ENCODE measurements at regions not wholly inside any gene's neighbourhood (a gene's known extent, or its start where the extent isn't known, plus 50 kb on each side); places are given as distances from the start of the nearest gene placed in this dataset.
"Not testable (repeated sequence)": the region's sequence is repeated elsewhere in the genome, so short reads cannot be mapped to it uniquely, and the experiment has no call there.

DNA sequence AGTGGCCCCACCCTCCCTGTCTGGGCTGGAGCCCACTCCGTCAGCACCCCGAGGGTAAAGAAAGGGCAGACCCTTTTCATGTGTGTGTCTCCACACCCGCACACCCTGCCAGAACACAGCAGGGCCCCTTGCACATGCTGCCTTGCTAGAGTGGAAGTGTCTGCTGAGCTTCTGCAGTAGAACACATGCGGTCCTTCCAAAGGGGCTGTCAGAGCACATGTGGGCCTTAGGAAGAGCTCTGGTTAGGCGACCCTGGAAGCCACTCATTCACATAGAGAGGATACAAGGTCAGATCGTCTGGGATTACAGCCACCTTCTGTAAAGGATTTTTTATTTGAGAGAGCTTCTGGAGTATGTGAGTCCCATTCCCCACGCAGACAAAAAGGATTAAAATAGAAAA is 613.2 kb upstream of the RAB6C start:
- DNase-seq, result no peak

DNA sequence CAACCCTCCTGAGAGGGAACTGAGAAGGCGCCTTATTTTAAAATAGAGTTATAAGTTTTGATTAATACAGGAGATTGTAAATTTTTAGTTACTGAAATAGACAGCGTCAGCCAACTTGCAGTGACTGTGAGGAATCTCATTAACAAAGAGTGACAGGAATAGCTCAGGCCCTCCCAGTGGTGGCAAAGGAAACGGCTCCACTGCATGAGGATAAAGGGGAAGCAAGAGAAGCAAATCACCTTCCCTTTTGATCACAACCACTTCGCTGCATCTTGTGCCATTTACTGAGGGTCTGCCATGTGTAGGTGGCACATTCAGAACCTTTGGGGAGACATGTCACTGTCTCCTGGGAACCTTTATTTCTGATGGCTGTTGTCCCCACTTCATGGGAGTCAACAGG is 612.4 kb upstream of the RAB6C start:
- no peak for DNase-seq

DNA sequence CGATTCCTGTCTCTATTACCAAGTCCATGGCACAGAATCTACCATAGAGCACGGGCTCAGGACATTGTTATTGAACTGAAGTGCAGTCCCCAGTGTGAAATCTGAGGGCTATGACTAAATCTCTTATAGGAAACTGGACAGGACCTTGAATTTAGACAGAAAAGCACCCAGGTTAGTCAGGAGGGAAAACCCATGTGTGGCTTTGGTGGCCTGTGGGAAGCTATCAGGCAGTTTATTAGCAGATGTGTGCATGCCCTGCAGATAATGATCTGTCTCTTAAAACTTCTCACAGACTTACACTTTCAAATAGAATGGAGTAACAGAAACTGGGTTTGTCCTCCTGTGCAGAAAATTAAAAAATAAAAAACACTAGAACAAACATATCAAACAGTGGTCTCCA is 610.0 kb upstream of the RAB6C start:
- no peak for DNase-seq

DNA sequence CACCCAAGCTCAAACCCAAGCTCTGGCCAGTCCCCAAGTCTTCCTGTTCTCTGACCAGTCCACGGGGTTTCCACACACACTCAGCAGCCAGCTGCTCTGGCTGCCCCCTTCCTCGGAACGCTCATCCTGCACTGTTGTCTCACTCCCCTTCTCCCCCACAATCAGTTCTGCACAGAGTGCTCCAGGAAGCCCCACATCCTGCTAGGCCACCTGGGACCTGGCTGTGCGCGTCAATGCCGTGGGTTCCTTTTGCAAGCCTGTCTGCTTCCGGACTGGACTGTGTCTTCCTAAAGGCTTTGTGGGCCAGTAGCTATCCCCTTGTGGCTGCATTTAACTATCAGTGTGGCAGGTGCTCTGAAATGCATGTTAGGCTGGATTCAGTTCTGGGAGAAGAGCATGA is 605.0 kb upstream of the RAB6C start:
- no peak for DNase-seq

DNA sequence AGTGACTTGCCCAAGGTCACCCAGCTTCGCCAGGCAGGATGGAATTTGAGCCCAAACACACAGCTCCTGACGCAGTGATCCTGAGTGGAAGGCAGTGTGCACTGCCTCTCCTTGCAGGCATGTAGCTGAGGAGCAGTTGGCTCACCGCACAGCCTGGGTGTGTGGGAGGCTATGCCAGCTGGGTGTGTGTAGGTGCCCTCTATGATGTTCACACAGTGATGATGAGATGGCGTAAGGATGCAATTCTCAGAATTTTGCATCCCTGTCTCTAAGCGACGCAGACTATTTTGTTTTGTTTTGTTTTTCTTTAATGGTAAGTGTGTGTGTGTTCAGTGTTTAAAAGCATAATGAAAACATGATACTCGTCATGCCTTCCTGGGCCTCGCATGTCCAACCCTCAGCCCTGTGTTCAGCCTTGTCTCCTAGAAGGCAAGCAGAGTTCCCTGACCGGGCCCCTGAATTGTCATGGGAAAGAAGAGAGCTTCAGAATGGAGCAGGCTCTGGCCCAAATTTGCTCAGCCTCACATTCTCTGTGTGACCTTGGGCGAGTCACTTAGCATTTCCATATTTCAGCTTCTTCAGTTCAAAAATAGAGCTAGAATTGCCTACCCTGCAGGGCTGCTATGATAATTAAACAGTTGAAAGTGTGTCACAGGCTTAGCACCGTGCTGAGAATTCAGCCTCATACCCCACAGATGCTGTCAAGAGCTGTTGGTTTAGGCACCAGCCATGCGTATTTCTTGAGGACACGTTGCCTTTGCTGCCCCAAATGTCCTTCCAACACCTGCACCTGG is 603.6 kb upstream of the RAB6C start:
- DNase-seq, result no peak

DNA sequence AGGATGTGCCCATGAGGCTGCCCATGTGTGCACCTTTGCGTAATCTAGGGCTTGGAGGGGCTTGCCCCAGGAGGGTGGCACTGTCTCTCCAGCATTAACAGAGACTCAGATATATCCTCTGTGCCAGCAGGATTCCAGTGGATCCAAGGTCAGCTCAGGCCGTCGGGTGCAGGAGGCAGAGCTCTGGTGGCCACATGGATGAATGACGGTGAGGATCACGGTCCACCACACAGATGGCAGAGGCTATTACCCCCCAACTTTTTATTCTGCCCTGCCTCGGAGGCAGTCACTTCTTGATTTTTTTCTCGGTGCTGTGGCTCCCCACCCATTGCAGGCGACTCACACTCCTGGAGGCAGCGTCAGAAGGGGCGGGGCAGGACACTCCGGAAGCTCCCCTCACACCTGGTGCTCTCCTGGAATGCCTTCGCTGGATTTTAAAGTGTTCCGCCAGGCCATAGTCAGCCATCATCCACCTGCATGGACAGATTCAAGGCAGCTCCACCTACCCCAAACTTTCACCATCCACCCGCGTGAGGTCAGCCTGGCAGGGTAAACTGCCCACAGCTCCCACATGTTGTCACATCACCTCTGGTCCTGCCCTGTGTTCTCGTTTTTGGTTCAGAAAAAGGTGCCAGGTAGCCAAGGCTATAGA is 602.9 kb upstream of the RAB6C start:
- no peak for DNase-seq

DNA sequence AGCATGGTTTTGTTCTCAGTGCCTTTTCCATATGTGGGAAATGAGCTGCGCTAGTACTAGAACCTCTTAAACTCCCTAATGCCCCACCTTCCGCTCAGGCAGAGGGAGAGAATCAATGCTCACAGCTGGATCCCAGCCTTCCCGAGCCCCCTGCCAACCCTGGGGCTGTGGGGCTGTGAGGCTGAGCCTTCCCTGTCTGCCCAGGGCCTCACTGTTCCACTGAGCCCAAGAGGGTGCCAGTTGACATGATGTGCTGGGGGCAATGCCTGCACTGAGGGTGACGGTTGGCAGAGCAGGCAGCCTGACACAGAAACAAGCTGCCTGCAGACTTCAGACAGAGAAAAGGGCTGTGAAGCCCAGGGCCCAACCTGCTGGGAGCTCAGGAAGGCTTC is 602.4 kb upstream of the RAB6C start:
- no peak for DNase-seq

DNA sequence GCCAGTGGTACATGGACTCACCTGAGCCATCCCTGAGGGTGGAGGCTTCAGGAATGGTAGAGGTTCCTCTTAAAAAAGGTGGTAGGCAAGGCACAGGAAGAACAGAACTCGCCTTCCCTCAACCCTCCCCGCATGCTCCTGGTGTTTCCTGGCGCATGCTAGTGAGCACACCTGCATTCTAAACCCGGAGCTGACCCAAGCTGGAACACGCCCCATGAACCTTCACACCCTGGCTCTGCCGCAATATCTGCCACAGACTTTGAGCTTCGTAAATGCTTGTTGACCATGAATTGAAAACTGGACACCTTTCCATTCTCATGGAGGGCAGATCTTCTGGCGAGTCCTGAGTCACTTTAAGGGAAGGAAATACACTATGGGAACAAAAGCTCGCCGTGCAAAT is 601.3 kb upstream of the RAB6C start:
- DNase-seq, result no peak

DNA sequence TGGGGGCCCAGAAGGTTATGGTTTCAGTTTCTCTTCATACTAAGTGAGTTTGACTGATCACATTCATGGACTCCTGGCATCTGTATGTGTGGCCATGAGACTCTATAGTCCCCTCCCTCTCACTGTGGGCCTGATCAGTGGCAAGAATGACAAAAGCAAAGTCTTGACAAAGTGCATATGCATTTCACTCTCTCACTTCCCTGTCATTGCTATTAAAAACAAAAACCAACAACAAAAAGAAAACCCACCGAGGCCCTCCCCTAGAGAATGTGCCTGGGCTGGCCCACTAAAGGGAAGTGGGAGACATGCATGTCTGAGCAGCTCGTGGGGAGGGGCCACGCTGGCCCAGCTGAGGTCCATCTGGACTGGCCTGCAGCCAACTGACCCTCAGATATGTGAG is 600.1 kb upstream of the RAB6C start:
- DNase-seq, result no peak

DNA sequence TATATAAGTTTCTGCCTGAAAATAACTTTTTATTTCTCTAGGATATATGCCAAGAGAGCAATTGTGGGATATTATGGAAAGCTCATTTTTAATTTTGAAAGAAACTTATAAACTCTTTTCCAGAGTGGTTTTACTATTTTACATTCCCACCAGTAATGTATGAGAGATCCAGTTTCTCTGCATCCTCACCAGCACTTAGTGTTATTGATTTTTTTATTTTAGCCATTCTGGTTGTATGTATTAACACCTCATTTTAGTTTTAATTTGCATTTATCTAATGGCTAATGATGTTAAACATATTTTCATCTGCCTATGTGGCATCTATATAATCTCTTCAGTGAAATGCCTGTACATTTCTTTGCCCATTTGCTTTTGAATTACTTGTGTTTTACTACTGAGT is 597.7 kb upstream of the RAB6C start:
- DNase-seq, result no peak

DNA sequence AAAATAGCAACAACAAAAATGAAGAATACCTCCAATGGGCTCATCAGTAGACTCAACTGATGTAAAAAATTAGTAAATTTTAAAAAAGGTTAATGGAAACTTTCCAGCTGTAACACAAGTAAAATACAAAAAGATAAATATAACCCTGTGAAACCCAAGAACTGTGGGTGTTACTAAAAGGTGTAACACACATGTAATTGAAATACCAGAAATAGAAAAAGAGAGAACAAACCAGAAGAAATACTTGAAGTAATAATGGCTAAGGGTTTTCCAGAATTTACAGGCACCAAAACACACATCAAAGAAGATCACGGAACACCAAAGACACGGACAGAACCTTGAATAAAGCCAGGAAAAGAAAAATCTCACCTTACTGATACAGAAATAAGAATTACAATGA is 590.6 kb upstream of the RAB6C start:
- no peak for DNase-seq

DNA sequence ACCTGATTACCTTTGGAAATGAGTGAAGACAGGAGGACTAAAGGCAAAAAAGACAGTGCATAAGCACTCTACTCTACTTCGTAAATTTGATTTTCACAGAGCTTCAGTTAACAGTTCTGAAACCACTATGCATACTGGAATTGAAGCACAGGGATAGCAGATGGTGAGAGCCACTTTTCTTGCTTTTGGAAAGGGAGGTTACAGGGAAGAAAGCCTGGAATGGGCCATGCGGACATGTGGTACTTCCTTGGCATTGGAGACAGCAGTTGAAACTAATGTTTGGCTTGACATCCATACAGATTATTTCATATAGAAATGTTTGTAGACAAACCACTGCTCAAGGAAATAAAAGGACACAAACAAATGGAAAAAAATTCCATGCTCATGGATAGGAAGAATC is 585.6 kb upstream of the RAB6C start:
- no peak for DNase-seq

DNA sequence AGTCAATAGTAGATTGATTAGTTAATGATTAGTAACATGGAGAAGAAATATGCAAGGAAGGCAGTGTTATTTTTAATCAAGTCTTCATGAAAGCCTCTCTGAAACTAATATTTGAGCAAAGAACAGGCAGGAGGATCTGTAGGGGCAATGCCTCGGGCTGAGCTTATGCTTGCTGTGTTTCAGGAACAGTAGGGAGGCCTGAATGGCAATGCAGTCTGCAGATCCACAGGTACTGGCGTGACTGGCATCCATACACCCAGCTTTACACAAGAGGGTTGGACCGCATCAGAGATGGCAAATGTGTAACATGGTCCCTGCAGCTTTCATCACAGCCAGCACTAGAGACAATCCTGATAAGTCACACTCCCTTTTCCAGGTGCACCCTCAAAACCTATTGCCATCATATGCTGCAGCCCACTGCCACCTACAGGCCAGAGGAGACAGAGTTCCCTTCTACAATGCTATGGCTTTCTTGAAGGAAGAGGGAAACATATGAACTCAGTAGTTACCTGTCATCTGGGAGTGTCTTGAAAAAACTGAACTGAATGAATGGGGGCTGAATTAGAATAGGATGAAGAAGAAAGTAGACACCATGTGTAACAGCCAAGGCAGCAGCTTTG is 582.4 kb upstream of the RAB6C start:
- no peak for DNase-seq

DNA sequence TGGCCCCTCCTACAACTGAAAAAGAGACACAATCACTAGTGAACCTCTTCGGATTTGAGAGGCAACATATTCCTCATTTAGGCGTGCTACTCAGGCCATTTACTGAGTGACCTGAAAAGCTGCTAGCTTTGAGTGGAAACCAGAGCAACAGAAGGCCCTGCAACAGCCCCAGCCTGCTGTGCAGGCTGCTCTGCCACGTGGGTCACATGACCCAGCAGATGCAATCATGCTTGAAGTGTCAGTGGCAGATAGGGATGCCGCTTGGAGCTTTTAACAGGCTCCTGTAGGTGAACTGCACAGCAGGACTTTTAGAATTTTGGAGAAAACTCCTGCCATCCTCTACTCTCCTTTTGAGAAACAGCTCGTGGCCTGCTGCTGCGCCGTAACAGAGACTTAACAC is 578.6 kb upstream of the RAB6C start:
- DNase-seq, result no peak

DNA sequence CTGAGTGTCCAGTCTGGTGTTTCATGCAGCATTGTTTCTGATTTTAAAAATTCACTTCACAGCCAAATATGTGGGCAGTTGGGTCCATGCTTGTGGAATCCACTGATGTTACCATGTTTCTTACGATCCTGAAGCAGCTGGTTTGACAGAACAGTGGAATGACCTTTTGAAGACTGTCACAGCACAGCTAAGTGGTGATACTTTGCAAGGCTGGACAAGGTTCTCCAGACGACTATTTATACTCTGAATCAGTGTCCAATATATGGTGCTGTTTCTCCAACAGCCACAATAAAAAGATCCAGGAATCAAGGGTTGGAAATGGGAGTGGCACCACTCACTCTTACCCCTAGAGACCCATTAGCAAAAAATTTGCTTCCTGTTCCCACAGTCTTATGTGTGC is 577.4 kb upstream of the RAB6C start:
- DNase-seq, result no peak

DNA sequence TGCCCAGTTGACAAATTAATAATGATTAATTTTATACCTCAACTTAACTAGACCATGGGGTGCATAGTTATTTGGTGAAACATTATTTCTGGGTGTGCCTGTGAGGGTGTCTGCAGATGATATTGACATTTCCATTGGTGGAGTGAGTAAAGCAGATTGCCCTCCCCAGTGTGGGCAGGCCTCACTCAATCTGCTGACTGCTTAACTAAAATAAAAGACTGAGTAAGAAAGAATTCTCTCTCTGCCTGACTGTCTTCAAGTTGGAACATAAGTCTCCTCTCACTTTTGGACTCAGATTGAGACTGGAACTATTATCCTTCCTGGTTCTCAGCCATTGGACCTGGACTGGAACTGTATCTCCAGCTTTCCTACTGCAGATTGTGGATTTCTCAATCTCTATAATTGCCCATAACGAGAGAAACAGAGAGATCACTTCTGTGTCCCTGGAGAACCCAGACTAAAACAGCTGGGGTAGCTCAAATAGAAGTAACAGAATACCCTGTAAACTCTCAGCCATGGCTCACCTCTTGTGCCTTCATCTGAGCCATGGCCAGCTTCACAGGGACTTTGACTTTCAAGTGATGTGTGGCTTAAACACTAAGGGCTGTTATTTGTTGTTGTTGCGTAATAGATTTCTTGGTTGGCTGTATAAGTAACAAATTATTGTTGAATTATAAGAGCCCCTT is 575.3 kb upstream of the RAB6C start:
- no peak for DNase-seq

DNA sequence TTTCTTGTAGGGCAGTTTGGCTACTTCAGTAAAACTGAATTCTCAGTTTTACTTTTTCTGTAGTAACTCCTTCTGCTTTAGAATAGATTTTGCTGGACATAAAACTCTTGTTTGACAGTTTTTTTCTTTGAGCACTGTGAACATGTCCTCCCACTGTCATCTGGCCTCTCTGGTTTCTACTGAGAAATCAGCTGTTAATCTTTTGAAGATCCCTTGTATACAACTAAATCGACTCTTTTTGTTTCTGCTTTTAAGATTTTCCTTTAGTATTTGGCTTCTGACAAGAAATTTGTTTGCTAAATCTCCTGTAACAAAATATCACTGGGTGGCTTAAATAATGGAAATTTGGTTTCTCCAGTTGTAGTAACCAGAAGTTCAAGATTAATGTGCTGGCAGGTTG is 570.9 kb upstream of the RAB6C start:
- DNase-seq, result no peak

DNA sequence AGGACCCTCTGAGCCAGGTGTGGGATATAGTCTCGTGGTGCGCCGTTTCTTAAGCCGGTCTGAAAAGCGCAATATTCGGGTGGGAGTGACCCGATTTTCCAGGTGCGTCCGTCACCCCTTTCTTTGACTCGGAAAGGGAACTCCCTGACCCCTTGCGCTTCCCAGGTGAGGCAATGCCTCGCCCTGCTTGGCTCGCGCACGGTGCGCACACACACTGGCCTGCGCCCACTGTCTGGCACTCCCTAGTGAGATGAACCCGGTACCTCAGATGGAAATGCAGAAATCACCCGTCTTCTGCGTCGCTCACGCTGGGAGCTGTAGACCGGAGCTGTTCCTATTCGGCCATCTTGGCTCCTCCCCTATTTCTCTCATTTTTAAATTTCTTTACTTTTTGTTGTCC is 562.4 kb upstream of the RAB6C start:
- not testable (repeated sequence) for DNase-seq

DNA sequence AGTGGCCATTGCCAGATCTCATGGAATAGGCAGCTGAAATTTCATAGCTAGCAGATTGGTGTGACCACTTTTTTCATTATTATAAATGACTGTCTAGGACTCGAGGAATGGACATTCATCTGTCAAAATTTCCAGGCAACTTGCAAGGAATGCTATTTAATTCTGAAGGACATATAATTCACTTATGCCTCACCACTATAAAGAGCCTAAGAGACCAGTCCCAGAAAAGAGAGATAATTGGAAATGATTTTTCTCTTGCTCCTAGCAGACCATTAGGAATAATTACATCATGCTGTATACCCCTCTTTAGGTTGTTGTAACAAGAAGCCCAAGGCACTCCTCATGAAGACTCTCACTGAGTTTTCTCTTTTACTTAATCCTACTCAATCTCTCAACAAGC is 557.4 kb upstream of the RAB6C start:
- no peak for DNase-seq

DNA sequence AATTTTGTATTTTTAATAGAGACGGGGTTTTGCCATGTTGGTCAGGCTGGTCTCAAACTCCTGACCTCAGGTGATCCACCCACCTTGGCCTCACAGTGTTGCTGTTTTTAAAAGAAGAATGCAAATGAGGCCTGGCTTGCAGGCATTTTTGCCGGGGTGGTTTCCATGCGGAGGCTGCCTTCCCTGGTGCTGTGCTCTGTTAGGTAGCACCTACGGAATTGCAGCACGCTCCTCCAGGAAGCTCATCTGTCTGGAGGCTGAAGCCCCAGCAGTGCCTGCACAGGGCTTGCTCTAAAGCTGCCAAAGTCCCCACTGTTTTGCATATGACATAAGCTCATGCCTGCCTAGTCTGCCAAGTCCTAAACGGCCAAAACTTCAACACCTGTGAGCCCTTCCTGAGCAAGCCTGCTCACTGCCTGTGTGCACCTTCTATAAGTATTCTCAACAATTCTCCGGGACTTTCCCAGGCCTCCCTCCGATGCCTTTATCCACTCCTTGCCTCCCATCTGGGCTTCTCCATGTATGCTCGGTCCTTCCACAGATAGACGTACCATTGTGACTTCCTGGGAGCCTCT is 551.3 kb upstream of the RAB6C start:
- no peak for DNase-seq

DNA sequence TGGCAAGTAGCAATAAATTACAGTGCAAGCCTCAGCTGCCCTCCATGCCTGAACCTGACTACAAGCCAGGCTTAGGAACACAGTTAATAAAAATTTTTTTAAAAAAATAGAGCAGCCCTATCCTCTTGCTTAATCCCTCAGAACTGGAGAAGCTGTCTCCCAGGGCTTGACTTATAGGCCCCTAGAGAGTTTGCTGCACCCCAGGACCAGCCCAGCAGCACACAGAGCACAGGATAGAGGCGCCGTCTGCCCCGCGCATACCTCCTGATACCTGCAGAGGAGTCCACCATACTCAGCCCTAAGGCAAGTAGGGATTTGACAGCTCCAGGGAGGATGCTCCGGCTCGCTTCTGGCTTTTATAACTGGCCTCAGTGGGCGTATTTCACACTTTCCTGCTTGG is 548.6 kb upstream of the RAB6C start:
- no peak for DNase-seq

DNA sequence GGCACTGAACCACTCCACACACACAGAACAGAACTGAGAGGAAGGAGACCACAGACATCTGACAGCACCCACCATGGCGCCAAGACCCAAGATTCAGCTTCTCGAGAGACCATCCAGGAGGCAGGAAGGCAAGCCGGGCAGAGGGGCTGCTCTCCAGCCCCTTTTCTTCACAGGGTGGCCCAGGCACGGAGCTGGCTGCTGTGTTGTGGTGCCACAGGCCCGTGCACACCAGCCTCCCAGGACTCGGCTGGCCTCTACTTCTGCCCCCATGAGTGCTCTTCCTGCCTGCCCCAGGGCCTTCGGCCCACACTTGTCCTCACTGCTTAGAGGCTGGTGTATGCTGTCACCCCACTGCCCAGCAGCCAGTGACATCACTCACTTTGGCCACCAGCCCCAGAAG is 547.6 kb upstream of the RAB6C start:
- no peak for DNase-seq

DNA sequence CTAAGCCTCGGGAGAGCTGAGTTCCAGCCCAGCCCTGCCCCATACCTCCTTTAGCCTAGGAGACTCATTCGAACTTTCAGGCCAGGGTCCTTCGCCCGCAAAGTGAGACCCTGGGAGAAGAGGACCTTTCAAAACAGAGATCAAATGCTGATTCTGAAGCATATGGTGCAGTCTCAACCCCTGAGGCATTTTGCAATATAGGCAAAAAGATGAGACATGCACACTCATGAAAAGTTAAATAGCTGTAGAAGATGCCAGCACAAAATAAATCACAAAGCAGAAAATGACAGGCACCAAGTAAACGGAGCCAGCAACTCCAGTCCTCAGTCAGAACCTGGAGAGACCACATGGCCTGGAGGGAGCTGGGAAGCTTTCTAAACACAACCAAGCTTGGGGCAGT is 542.7 kb upstream of the RAB6C start:
- no peak for DNase-seq

DNA sequence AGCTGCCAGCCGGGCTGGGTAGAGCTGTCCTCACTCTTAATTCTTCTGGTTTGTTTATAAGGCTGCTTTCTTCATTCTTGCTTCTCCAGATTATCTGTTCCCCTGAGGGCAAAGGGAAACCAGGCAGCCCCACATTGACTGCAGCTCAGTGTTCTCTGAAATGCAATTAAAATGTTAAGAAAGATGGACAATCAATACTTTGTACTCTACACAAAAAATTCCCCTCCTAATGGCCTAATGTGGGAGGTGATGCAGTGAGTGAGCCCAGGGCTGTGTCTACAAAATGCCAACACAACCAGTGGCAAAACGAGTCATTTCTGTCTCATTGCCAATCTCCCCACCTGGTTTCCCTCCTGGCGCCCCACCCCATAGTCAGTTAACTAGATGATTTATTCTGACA is 541.7 kb upstream of the RAB6C start:
- DNase-seq, result no peak

Measured in activated CD4-positive, CD25-positive, alpha-beta regulatory T cell treated with anti-CD3 and anti-CD28 coated beads, Interleukin-2, amount 50 U/mL, for 72 hours (primary cell).